Endothelial cell (in vitro differentiated cells): ENCODE measurements at regions not wholly inside any gene's neighbourhood (a gene's known extent, or its start where the extent isn't known, plus 50 kb on each side); places are given as distances from the start of the nearest gene placed in this dataset.

Source experiments
- DNase-seq: peaks from one replicate; pipeline ENCODE4 v3.0.0; 2021; ENCODE audit warnings: low spot score
- H3K27ac Mint-ChIP-seq: one replicate; pipeline ENCODE4 v1.8.0; 2021; ENCODE audit warnings: mixed read lengths, inconsistent platforms; ENCODE audit not compliant: unreplicated experiment
- H3K27me3 Mint-ChIP-seq: one replicate; pipeline ENCODE4 v1.8.0; 2021; ENCODE audit warnings: mild to moderate bottlenecking, moderate library complexity, mixed read lengths, inconsistent platforms; ENCODE audit not compliant: unreplicated experiment
- H3K36me3 Mint-ChIP-seq: one replicate; pipeline ENCODE4 v1.8.0; 2021; ENCODE audit warnings: mild to moderate bottlenecking, low read depth, mixed read lengths, inconsistent platforms; ENCODE audit not compliant: unreplicated experiment
- H3K4me1 Mint-ChIP-seq: one replicate; pipeline ENCODE4 v1.8.0; 2021; ENCODE audit warnings: mild to moderate bottlenecking, mixed read lengths, inconsistent platforms; ENCODE audit not compliant: unreplicated experiment
- H3K4me3 Mint-ChIP-seq: one replicate; pipeline ENCODE4 v1.8.0; 2021; ENCODE audit warnings: mild to moderate bottlenecking, mixed read lengths, inconsistent platforms; ENCODE audit not compliant: unreplicated experiment
- H3K9me3 Mint-ChIP-seq: one replicate; pipeline ENCODE4 v1.8.0; 2021; ENCODE audit warnings: mixed read lengths, inconsistent platforms; ENCODE audit not compliant: unreplicated experiment
- TF ChIP-seq, protein P1 (sequence below): fragments of 200-600 bp; sonication (generic); IDR thresholded peaks from one replicate; pipeline ENCODE4 v1.5.0; 2021; ENCODE audit warnings: antibody characterized with exemption; ENCODE audit not compliant: unreplicated experiment

DNA sequence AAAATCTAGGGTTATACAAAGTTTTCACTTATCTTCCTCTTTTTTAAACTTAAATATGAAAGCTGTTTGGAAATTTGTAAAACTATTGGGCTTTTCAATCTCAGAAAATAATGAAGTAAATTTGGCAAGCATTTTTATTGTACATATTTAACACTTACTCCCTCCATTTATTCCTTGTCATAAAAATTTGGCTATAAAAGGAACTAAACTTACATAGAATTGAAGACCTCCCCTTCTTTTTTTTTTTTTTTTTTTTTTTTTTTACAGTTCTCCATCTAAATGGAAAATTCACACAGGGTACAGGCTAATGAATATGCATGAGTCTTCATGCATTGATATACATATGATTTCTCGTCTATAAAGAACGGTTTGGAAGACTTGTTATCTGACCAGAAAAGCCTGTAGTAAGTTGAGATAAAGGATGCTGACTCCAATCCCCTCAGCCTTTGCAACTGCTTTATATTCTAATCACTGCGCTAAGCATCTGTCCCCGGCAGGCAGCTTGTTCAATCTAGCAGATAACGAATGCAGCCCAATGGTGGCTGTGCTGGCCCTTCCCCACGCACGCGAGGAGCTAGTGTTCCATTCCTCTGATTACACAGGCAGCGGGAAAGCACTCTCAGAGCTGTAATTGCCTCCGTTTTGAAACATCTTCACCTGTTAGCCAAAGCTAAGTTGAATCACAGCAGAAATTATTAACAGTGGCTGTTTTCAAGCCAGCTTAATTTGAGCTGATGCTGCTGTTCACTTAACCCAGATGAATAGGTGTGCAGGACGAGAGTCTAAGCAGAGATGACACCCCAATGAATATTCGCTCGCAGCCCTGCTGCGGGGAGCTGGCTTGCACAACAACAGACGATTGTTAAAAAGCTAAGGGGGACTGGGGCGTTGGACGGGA lies 453.8 kb upstream of the ZNF608 start:
- Mint-ChIP-seq H3K27me3 (no peaks in the 10 kb centered on the region), H3K27ac (no peak overlapping the region), H3K9me3 (no peaks in the 10 kb centered on the region), H3K36me3 (no peaks in the 10 kb centered on the region), H3K4me1 (peaks cover 2% of the 10 kb centered on the region), H3K4me3 (no peak overlapping the region)
- DNase-seq: peak; percentile 4
- TF ChIP-seq, protein P1, sequence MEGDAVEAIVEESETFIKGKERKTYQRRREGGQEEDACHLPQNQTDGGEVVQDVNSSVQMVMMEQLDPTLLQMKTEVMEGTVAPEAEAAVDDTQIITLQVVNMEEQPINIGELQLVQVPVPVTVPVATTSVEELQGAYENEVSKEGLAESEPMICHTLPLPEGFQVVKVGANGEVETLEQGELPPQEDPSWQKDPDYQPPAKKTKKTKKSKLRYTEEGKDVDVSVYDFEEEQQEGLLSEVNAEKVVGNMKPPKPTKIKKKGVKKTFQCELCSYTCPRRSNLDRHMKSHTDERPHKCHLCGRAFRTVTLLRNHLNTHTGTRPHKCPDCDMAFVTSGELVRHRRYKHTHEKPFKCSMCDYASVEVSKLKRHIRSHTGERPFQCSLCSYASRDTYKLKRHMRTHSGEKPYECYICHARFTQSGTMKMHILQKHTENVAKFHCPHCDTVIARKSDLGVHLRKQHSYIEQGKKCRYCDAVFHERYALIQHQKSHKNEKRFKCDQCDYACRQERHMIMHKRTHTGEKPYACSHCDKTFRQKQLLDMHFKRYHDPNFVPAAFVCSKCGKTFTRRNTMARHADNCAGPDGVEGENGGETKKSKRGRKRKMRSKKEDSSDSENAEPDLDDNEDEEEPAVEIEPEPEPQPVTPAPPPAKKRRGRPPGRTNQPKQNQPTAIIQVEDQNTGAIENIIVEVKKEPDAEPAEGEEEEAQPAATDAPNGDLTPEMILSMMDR: no peak

- no peak overlapping the region for H3K4me3 Mint-ChIP-seq
- DNase-seq: no peak
- peaks cover 2% of the 10 kb centered on the region for H3K4me1 Mint-ChIP-seq
- TF ChIP-seq, protein P1: no peak
- H3K9me3 Mint-ChIP-seq: no peaks in the 10 kb centered on the region
- H3K27ac Mint-ChIP-seq: no peak overlapping the region
- no peaks in the 10 kb centered on the region for H3K36me3 Mint-ChIP-seq
- no peaks in the 10 kb centered on the region for H3K27me3 Mint-ChIP-seq
Observed at GRCh38 chr5:125200866-125201373, 454.5 kb upstream of the ZNF608 start.

- no peak overlapping the region for H3K4me3 Mint-ChIP-seq
- H3K9me3 Mint-ChIP-seq: no peaks in the 10 kb centered on the region
Observed at GRCh38 chr5:125201446-125202052, 455.1 kb upstream of the ZNF608 start.

DNA sequence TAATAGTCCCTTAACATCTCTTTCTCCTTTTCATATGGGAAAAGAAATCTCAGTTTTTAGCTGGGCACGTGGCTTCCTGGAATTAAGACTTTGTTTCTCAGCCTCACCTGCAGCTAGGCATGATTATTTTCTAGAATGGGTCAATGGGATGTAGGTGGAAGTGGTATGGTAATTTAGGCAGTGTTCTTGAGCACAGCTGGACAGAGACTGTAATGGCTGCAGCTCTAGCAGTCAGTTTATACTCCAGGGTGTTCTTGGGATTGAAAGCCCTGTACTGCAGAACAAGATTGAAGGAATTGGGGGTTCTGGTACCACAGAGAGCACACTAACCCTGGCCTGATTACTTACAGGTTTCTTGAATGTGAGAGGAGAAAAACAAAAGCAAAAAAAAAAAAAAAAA lies 455.9 kb upstream of the ZNF608 start:
- Mint-ChIP-seq H3K4me1 (peaks cover 2% of the 10 kb centered on the region), H3K27ac (no peak overlapping the region), H3K27me3 (no peaks in the 10 kb centered on the region)

More at GRCh38 chr5:125201446-125202052, 455.1 kb upstream of the ZNF608 start:
- Mint-ChIP-seq H3K4me1 (peaks cover 2% of the 10 kb centered on the region), H3K27me3 (no peaks in the 10 kb centered on the region), H3K27ac (no peak overlapping the region), H3K36me3 (no peaks in the 10 kb centered on the region)
- TF ChIP-seq, protein P1: no peak
- no peak for DNase-seq

More for the DNA sequence above, 455.9 kb upstream of the ZNF608 start:
- TF ChIP-seq, protein P1: no peak
- no peak for DNase-seq
- no peak overlapping the region for H3K4me3 Mint-ChIP-seq
- H3K36me3 Mint-ChIP-seq: no peaks in the 10 kb centered on the region
- no peaks in the 10 kb centered on the region for H3K9me3 Mint-ChIP-seq
